CD4-positive, alpha-beta T cell treated with Interleukin-1 beta for 1 hour (primary cell): ENCODE measurements at regions not wholly inside any gene's neighbourhood (a gene's known extent, or its start where the extent isn't known, plus 50 kb on each side); places are given as distances from the start of the nearest gene placed in this dataset.

ENCODE experiments used
- DNase-seq, 2 donors: peaks; one replicate each; pipeline ENCODE4 v3.0.0-alpha.2; 2020 to 2022

DNA sequence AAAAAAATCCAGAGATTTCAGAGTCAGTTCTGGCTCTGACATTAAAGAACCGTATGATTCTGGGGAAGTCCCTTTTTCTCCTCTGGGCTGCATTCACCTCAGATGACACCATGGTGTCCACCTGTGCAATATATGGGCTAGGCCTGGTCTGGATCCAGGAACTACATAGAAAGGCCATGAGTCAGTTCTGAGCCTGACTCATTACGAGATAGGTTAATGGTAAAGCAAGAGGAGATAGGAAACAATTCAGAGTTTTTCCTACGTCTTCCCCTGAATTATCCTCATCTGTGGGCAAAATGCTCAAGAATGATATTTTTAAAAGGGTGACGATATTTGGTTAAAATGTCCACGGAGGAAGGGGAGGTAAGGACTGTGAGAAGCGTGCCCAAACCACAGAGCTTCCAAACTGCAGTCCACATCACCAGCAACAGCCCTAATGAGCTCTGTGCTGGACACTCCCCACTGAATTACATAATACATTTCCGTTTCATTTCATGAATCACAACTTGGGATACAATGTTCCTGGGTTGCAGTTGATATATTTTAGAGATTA, 180.1 kb upstream of the OSR1 start:
- DNase-seq, result no peak

DNA sequence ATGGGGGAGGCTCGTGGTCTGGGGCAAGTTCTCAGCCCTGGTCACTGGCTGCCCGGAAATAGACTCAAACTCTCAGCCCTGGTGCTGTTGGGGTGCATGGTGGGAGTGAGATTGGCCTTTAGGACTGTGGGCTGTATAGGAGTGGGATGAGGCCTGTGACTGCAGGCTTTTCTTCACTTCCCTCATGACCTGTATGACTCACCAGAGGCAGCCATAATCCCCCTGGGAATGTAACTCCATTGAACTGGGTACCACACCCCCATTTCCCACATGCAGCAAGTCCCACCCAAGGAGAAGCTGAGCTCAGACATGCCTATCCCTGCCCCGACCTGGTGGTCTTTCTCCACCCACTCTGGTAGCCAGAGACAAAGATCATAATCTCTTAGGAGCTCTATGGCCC, 177.7 kb upstream of the OSR1 start:
- no peak for DNase-seq

DNA sequence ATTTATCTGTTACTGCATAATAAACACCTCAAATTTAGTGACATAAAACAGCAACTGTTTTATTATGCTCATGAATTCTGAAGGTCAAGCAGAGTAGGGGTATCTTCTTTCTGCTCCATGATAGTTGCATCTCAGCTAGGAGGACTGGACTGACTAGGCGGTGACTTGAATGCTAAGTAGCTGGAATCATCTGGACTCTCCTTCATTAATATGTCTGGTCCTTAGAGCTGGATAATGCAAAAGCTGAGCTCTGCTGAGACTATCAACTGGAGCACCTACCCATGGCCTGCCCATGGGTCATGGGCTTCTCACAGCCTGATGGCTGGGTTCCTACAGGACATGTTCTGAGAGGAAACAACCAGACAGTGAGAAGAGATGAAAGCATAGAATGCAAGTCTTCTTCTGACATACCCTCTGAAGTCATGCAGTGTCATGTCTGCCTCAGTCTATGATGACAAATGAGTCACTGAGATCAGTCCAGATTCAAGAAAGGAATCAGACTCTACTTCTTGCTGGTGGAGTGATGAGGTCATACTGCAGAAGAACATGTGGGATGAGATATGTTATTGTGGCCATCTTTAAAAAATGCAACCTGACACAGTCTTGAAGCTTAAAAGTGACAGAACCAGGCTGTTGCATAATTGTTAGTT, 174.2 kb upstream of the OSR1 start:
- no peak for DNase-seq

DNA sequence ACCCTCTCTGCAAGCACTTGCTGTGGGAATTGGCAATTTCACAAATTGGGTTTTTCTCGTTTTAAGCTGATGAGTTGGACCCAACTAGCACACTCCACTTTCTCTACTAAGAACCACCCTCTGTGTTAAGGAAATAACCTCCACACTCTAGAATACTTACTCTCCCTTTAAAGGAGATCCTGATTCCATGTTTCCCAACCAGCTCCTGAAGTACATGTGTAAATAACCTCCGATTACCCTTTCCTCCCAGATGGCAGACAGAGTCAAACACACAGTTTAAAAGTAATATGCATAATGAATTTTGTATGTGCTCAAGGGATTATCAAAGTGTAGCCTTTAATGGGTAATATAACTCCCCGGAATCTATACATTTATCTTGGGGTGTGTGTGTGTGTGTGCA, 171.3 kb upstream of the OSR1 start:
- no peak for DNase-seq

DNA sequence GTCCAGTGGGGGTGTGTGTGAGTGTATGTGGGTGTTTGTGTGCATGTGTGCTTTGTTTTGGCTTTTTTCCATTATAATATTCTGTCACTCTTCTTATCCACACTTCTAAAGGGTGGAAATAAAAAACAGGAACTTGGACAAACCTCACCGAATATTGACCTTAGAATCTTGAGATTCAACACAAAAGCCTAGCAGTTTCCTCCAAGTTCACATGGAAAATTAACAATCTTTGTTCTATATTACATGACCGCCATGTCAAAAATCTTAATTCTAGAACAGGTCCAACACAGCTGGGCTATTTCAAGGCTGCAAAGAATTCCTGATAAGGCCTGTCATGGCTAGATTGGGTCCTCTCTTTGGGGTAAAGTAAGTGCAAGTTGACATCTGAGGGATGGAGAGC, 169.3 kb upstream of the OSR1 start:
- no peak for DNase-seq

DNA sequence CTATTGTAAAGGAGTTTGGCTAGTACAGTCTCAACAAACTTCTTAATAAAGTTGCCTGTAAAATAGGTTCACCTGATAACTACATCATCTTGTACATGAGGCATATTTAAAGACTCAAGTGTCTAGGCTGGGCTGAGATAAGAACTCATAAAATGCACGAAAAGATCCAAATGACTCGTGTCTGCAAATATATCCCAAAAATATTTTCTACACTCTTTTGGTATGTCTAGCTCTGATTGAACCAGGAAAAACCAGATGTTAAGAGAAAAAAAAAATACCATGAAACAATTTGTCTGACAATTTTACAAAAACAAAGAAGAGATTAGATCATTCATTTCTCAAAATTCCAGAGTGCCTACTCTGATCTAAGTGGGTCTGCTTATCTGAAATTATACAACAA, 166.9 kb upstream of the OSR1 start:
- DNase-seq, result no peak

DNA sequence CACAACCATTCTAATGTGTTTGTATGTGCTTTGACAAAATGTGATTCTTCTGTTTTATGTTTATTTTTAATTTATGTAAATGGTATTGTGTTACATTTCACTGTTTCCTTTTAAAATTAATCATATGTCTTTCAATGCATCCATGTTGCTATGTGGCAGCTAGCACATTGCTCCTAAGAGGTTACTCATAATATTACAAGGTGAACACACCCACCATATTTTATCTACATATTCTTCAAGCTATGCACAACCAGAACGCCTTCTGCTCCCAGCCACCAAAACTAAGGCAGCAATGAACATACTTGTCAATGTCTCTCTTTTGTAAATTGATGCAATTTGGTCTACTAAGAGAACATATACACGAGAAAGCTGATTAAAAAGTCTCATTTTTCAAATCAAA, 160.6 kb upstream of the OSR1 start:
- DNase-seq, result no peak

DNA sequence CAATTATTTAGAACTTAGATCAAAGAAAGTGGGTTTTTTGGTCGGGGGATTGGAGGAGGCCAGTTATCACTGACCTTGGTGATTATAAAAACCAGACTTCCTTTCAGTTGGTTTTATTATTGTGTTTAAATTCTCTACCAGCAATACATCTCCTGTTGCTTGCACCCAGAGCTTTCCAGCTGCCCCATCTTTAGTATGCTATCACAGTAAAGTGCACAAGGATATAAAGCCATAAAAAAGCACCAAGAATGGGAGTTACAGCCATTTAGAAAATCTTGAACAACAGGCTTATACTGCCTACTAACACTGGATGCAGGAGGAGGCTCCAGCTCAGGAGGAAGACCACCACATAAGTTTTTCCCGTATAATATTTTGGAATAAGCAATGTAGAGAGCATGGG, 148.7 kb upstream of the OSR1 start:
- no peak for DNase-seq

DNA sequence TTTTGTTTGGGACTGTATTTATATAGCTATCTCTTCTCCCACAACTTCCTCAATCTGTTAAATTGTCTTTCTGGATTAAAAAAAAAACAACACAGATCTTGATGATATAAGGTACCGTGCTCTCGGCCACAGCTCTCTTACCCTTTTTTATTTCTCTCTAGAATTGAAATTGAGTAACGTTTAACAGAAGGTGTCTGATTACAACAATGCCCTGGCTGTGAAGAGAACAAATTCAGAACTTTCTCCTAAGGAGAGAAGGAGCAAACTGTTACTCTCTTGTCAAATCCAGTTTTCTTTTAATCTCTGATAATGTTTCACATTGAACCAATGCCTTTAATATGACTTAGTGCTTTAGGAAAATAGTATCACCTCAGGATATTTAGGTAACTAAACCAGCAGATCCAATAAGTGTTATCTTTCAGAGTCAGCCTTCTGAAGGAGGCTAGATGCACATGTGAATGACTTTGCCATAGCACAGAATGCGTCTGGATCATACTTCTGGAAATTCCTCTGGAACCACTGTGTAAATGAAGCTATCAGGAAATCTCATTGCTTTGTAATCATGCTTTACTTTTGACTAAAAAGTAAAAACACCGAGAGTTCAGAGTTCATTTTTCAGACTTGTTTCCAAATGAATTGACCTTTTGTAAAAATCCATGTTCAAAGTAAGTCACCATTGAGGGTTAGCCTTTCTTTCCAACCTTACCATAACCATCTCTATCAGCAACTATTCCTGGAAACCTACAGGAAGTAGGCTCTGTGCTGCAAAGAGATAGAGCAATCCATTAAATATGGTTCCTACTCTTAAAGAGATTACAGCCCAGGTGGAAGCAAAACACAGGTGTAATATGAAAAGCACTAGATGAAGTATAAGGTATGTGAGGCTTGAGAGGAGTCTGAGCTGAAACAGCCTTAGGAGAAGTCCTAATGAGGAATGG, 147.0 kb upstream of the OSR1 start:
- DNase-seq, result no peak

DNA sequence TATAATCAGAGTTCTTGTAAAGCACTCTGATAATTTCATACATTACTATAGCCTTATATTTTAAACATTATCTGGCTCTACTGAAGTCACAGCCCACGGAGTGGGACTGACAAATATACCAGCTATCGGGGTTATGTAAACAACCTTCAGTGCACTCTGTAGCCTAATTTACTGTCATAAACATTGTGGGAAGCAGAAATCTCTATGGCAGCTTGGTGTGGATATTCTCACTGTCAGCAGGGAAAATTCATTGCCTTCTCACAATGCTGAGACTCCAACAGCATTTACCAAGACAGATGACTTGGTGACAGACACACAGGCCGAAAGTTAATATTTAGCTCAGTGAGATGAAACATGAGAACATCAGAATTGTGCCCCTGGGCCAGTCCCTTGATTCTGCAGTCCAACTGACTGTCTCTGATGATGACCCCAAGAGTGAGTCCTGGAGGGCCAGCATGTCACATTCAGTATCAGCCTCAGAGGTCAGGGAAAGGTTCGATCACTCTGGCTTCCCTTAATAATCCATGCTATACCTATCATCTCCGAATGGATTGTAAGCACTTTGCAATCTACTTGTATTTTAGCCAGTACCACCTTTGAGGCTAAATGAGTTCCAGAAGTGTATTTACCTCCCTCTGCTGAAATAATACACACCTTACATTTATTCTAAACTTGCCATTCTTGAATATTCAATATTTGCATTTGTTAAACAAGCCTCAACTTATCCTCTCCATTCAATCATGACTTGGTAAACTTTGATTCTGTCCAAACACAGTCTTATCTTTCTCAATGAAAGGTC, 146.2 kb upstream of the OSR1 start:
- no peak for DNase-seq

DNA sequence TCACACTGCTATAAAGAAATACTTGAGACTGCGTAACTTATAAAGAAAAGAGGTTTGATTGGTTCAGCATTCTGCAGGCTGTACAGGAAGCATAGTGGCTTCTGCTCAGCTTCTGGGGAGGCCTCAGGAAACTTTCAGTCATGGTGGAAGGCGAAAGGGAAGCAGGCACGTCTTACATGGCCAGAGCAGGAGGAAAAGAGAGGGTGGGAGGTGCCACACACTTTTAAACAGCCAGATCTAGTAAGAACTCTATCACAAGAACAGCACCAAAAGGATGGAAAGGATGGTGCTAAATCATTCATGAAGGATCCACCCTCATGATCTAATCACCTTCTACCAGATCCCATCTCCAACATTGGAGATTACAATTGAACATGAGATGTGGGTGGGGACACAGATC, 145.5 kb upstream of the OSR1 start:
- no peak for DNase-seq

DNA sequence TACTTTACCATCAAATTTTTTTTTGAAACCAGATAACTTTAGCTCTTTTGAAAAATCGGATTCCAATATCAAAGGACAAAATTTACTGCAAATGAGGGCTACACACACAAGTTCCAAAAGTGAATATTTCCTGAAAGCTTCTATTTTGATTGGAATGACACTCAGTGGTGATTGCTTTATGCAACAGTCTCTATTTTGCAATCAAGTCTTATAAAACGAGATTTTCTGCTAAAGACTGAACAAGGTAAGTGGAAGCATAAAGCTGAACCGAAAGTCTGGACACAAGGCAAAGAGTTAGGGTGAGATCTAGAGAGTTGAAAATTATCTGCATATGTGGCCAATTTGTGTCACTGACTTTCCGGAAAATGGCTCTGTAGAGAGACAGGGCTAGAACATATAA, 145.0 kb upstream of the OSR1 start:
- no peak for DNase-seq

DNA sequence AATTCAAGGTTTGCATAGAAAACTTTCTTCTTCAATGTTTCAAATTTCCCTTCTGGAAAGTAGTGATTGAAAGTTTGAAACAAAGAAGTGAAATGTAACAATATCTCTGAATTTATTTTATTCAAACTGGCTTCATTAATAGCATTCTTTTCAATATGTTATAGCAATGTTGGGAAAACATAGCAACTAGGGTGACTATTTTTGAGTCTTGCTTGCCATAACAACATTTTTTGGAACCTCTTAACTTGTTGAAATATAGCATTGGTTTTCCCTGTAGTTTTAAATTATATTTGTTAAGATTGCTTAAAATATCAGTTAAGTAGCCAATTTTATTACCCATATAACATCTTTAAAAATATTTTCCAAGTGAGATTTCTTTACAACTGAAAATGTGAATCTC, 141.7 kb upstream of the OSR1 start:
- no peak for DNase-seq

DNA sequence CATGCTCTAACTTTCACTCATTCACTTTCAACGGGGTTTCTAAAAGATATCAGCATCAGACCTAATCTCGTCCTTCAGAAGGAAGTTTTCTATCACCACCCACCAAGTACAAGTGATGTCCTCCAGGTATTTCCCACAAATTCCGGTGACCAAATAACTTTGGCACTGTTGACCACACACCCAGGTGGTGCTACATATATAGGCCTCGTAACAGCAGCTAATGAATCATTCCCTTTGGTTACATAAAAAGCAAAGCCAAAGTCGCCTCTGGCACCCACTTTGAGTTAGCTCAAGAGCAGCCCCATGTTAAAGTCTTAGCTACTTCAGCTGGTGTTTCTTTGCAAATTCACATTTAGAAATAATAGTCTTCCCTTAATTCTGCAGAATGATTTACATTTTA, 138.2 kb upstream of the OSR1 start:
- DNase-seq, result no peak

DNA sequence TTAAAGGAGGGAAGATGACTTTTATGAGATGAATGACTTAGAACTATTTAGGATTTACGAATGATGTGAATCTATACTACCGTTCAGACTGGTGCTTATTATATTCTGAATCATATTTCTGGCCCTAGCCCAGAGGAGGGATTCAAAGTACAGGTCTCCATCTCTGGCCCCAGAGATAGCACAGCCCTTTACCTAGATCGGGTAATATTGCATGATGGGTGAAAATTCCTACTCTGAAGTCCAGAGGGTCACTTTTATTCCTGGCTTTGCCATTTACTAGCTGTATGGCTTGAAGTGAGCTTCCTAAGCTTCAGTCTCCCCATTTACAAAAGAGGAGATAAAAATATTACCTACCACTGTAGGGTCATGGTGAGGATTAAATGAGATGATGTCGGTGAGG, 135.8 kb upstream of the OSR1 start:
- DNase-seq, result no peak

DNA sequence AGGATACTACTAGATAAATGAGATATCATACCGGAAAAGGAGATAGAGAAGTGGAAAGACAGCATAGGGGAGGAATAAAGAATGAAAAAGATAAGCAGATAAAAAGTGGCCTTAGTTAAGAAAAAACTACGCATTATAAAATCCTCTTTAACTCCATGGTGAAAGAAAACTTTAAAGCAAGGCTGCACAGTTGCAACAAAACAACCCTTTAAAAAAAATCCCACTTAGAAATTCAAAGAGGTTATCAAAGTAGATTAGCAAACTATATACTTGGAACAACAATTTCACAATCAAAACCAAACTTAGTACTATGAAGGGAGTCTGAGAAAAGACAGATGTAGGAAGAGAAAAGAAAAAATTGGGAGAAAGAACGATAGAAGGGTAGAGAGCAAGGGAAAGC, 133.4 kb upstream of the OSR1 start:
- DNase-seq, result no peak

DNA sequence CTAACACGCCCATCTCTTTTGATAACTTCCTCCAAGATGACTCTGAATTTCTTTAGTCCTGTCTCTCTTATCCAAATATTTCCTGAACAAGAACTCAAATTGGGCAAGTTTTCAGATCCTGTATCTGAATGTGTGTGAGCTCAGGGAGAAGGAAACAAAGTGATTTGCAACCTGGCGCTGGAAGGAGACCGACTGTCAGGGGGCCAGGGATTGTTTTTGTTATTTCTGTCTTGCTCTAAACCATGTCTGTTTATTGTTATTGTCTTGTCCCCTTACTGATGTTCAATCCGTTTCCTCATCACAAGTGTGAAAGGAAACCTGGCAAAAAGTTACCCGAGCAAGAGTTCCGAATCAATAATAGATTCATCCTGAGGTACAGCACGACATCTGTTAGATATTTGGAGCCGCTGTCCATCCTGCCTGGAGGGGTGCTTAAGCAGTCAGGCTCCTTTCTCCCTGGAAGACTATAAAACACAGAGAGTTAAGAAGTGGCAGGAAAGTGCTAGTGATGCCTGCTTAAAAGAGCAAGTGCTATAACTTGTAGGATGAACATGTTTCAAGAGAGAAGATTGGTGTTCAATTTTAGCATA, 132.5 kb upstream of the OSR1 start:
- DNase-seq, result no peak

DNA sequence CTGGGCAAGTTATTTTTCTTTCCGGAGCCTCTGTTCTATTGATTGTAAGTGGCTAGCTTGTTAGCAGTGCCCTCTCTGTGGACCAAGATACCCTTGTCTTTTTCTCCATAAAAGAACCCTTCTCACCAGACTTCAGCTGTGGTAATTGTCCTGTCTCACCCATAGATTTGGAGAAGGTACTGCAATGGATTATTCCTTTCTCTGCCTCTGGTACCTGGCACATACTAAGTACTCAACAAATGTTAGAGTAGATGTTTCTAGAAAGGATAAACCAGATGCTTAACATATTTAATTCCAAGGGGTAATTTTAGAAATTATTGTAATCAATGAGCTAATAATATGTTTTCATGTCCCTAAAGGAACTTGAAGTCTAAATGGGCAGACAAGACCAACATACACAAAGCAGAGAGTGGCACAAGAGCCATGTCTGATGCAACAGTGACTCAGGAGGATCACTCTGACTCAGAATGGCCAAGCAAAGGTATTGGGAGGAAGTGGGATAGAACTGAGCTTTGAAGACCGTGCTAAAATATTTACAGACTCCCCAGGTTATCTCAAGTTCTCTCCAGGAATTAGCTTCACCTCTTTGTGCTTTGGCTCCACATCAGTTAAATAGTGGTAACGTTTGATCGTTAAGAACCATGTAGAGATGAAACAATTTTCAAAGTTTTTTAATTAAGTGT, 129.7 kb upstream of the OSR1 start:
- DNase-seq, result no peak

DNA sequence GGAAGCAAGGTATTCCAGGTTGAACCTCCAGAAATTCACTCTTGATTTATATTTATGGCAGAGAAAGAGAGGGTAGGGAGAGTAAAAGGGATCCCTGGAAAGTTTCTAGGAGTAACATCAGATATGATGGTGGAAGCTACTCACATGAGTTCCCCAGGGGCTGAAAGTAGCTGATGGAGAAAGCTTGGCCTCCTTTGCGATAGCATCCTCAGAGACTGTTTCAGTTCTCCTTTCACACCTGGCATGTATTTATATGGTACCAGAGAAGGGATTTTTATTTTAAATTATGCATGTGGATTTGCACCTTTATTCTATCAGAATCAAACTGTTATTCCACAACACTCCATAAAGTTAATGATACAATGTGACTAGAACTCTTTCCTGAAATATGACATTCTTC, 126.3 kb upstream of the OSR1 start:
- no peak for DNase-seq

DNA sequence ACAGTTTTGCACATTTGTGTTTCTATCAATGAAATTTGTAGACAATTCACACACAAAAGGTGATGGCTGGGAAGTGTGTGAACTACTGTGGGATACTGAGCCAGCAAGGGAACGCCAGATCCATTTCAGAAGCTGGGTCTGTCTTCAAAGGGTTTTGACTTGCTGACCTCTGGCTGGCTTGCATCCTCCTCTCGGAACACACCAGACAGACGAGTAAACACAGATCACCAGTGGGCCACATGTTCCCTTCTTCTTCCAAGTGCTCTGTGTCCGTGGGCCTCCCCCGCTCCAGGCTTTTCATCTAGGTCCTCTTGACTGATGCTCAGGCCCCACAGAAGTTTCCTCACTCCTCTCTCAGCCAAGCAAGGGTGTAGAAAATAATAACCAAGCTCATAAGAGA, 122.2 kb upstream of the OSR1 start:
- no peak for DNase-seq

DNA sequence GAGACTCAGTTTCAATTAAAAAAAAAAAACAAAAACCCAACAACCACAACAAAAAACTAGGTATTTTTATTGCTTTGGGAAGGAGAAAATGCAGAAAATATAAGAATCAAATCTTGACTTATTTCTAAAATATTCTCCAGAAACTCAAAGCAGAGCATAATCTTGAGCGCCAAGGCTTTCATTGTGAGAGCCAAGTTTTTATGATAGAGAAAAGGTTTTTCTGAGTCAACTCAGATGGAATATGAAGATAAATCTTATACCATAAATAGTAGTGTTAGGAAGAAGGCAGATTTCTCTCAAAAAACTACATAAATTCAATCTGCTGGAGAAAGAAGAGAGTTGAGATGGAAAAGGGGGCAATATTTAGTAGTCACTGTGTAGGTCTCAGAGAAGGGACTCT, 121.2 kb upstream of the OSR1 start:
- no peak for DNase-seq

DNA sequence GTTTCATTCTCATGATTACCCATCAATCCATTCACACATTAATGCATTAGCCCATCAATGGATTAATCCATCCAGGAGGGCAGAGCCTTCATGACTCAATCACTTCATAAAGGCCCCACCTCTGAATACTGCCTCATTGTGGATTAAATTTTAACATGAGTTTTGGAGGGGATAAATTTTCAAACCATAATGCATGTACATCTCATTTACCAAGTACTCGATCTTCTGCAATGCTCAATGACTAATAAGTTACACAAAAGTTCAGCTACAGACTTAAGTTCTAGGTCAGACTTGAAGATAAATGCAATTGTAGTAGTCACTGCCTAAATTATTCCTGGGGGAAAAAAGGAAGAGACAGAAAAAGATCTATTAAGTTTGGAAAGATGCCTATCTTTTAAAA, 120.0 kb upstream of the OSR1 start:
- no peak for DNase-seq

DNA sequence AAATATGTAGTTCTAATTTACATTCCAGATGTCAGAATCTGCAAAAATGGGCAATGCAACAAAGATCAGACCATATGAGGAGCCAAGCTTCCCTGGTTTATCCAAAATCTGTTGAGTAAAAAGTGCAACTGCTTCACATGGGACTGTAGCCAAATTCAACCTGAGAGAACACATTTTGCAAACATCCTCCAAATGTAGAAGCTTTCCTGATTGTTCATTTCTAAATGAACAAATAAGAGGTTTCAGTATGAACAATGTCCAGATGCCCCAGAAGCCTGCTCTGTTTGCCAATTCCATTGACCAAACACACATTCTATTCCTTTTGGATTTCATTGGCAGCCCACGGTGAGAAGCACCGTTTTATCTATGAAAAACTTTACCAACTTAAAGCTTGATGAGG, 117.9 kb upstream of the OSR1 start:
- no peak for DNase-seq
